ENCODE measurements at regions not wholly inside any gene's neighbourhood (a gene's known extent, or its start where the extent isn't known, plus 50 kb on each side); places are given as distances from the start of the nearest gene placed in this dataset.

DNA sequence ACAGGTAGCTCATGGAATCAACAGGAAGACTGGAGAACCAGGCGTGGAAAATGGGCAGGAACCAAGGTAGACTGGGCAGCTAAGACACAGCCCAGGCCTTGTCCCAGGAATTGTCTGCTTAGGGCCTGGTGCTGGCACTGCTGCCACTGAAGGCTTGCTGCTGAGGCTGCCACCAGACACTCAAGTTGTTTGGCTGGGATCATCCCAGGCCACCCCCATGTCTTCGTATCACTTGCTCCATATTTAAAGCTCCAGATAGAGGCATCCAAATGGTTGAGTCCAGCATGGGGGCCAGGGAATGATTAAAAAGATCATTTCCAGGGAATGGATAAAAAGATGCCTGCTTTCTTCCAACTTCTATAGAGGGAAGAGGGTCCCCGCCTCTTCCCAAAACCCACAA lies 107.4 kb upstream of the GADD45A start:
- no peak overlapping the region for H3K27ac ChIP-seq (ENCODE audit: low read length)
- H2AFZ ChIP-seq (ENCODE audit: low read depth, low read length) = no peak overlapping the region
- no peak for TF ChIP-seq TAF1 (IDR thresholded peaks at IDR 0.05; ENCODE audit: low read depth)
- TF ChIP-seq POLR2AphosphoS5 (IDR thresholded peaks at IDR 0.05) = no peak
- TF ChIP-seq, protein P1, sequence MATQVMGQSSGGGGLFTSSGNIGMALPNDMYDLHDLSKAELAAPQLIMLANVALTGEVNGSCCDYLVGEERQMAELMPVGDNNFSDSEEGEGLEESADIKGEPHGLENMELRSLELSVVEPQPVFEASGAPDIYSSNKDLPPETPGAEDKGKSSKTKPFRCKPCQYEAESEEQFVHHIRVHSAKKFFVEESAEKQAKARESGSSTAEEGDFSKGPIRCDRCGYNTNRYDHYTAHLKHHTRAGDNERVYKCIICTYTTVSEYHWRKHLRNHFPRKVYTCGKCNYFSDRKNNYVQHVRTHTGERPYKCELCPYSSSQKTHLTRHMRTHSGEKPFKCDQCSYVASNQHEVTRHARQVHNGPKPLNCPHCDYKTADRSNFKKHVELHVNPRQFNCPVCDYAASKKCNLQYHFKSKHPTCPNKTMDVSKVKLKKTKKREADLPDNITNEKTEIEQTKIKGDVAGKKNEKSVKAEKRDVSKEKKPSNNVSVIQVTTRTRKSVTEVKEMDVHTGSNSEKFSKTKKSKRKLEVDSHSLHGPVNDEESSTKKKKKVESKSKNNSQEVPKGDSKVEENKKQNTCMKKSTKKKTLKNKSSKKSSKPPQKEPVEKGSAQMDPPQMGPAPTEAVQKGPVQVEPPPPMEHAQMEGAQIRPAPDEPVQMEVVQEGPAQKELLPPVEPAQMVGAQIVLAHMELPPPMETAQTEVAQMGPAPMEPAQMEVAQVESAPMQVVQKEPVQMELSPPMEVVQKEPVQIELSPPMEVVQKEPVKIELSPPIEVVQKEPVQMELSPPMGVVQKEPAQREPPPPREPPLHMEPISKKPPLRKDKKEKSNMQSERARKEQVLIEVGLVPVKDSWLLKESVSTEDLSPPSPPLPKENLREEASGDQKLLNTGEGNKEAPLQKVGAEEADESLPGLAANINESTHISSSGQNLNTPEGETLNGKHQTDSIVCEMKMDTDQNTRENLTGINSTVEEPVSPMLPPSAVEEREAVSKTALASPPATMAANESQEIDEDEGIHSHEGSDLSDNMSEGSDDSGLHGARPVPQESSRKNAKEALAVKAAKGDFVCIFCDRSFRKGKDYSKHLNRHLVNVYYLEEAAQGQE (IDR thresholded peaks at IDR 0.05; ENCODE audit: borderline replicate concordance) = no peak
- TF ChIP-seq RAD21 (conservative IDR thresholded peaks at IDR 0.05) = no peak
- TF ChIP-seq MXI1 (conservative IDR thresholded peaks at IDR 0.05; ENCODE audit: poor library complexity, severe bottlenecking) = no peak
- TF ChIP-seq EP300 (conservative IDR thresholded peaks at IDR 0.05; ENCODE audit: poor library complexity, severe bottlenecking) = no peak
- TF ChIP-seq EZH2 (IDR thresholded peaks at IDR 0.05; ENCODE audit: borderline replicate concordance, insufficient read depth, low read length, poor library complexity, severe bottlenecking) = no peak
- TF ChIP-seq SMC3 (conservative IDR thresholded peaks at IDR 0.05; ENCODE audit: poor library complexity) = no peak
- TF ChIP-seq, protein P2, sequence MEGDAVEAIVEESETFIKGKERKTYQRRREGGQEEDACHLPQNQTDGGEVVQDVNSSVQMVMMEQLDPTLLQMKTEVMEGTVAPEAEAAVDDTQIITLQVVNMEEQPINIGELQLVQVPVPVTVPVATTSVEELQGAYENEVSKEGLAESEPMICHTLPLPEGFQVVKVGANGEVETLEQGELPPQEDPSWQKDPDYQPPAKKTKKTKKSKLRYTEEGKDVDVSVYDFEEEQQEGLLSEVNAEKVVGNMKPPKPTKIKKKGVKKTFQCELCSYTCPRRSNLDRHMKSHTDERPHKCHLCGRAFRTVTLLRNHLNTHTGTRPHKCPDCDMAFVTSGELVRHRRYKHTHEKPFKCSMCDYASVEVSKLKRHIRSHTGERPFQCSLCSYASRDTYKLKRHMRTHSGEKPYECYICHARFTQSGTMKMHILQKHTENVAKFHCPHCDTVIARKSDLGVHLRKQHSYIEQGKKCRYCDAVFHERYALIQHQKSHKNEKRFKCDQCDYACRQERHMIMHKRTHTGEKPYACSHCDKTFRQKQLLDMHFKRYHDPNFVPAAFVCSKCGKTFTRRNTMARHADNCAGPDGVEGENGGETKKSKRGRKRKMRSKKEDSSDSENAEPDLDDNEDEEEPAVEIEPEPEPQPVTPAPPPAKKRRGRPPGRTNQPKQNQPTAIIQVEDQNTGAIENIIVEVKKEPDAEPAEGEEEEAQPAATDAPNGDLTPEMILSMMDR (IDR thresholded peaks at IDR 0.05; ENCODE audit: poor library complexity, severe bottlenecking) = no peak
- no peak overlapping the region for H3K4me3 ChIP-seq (ENCODE audit: low read length)
- no peak overlapping the region for H3K4me2 ChIP-seq (ENCODE audit: low read length)
- H3K27me3 ChIP-seq (ENCODE audit: insufficient read depth, low read depth, low read length) = no peaks in the 10 kb centered on the region
- H3K9ac ChIP-seq (ENCODE audit: low read length) = no peak overlapping the region
- H4K20me1 ChIP-seq (ENCODE audit: insufficient read depth) = no peaks in the 10 kb centered on the region
- H3F3A ChIP-seq (ENCODE audit: insufficient read depth, low read length, poor library complexity, severe bottlenecking) = no peaks in the 10 kb centered on the region
- no peaks in the 10 kb centered on the region for H3K9me2 ChIP-seq (ENCODE audit: insufficient read depth, low read length)
- H3K36me3 ChIP-seq (ENCODE audit: insufficient read depth, low read length) = no peaks in the 10 kb centered on the region
- H3K79me2 ChIP-seq (replicated peaks; ENCODE audit: insufficient read depth, low read length) = no peaks in the 10 kb centered on the region
- H3K9me3 ChIP-seq (ENCODE audit: low read length) = no peaks in the 10 kb centered on the region

DNA sequence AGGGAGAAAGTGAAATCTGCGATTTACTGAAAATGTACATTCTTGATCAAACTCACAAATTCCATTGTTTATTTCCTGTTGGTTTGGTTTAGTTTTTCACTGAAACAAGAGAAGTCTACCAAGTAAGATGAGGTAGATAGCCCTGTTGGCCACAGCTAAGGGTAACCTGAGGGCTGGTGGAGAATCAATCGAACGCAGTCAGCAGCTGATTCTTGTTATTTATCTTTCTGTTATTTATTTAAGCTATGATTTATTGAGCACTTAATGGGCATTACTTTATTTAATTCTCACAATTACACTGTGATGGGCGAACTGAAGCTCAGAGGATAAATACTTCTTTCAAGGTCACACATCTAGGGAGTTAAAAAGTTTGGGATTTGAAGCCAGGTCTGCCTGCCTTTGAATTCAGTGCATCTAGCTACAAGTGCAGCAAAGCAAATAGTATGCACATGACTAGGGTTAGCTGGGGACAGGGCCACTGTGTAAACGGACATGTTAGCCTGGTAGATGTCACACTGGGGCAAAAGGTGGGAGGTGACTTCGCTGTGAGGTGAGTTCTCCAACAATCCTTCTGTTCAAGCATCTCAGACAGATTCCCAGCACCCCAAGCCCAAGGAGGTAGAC lies 106.5 kb upstream of the GADD45A start:
- no peak overlapping the region for H3K27ac ChIP-seq (ENCODE audit: low read length)
- H2AFZ ChIP-seq (ENCODE audit: low read depth, low read length) = no peak overlapping the region
- H3K27me3 ChIP-seq (ENCODE audit: insufficient read depth, low read depth, low read length) = no peaks in the 10 kb centered on the region

More for the DNA sequence above, 106.5 kb upstream of the GADD45A start:
- no peak overlapping the region for H3K4me3 ChIP-seq (ENCODE audit: low read length)
- no peak overlapping the region for H3K9ac ChIP-seq (ENCODE audit: low read length)
- no peaks in the 10 kb centered on the region for H4K20me1 ChIP-seq (ENCODE audit: insufficient read depth)
- H3K9me2 ChIP-seq (ENCODE audit: insufficient read depth, low read length) = no peaks in the 10 kb centered on the region
- TF ChIP-seq TAF1 (IDR thresholded peaks at IDR 0.05; ENCODE audit: low read depth) (no peak), EZH2 (IDR thresholded peaks at IDR 0.05; ENCODE audit: borderline replicate concordance, insufficient read depth, low read length, poor library complexity, severe bottlenecking) (no peak), EP300 (conservative IDR thresholded peaks at IDR 0.05; ENCODE audit: poor library complexity, severe bottlenecking) (no peak), MXI1 (conservative IDR thresholded peaks at IDR 0.05; ENCODE audit: poor library complexity, severe bottlenecking) (no peak), SMC3 (conservative IDR thresholded peaks at IDR 0.05; ENCODE audit: poor library complexity) (no peak), POLR2AphosphoS5 (IDR thresholded peaks at IDR 0.05) (no peak), RAD21 (conservative IDR thresholded peaks at IDR 0.05) (no peak)
- TF ChIP-seq, protein P1 (IDR thresholded peaks at IDR 0.05; ENCODE audit: borderline replicate concordance) = no peak
- TF ChIP-seq, protein P2 (IDR thresholded peaks at IDR 0.05; ENCODE audit: poor library complexity, severe bottlenecking) = no peak
- H3F3A ChIP-seq (ENCODE audit: insufficient read depth, low read length, poor library complexity, severe bottlenecking) = no peaks in the 10 kb centered on the region
- no peaks in the 10 kb centered on the region for H3K36me3 ChIP-seq (ENCODE audit: insufficient read depth, low read length)
- no peaks in the 10 kb centered on the region for H3K79me2 ChIP-seq (replicated peaks; ENCODE audit: insufficient read depth, low read length)
- H3K9me3 ChIP-seq (ENCODE audit: low read length) = no peaks in the 10 kb centered on the region
- H3K4me2 ChIP-seq (ENCODE audit: low read length) = no peak overlapping the region

Measured in neural cell (in vitro differentiated cells).